Ascending aorta (tissue), 2 donors: ENCODE measurements at regions not wholly inside any gene's neighbourhood (a gene's known extent, or its start where the extent isn't known, plus 50 kb on each side); places are given as distances from the start of the nearest gene placed in this dataset.
"Not testable (repeated sequence)": the region's sequence is repeated elsewhere in the genome, so short reads cannot be mapped to it uniquely, and the experiment has no call there.

ENCODE experiments used
- DNase-seq, 2 donors: peaks; one replicate each; pipeline ENCODE4 v3.0.0-alpha.2; 2019; ENCODE audit warnings: low spot score in 2 of 2
- H3K27ac ChIP-seq, 2 donors: fragments of 200-600 bp; sonication (generic); one replicate each; pipeline ENCODE4 v1.5.1; 2016 to 2017; ENCODE audit warnings: mild to moderate bottlenecking in 1 of 2
- H3K27me3 ChIP-seq: fragments of 200-600 bp; sonication (generic); one replicate; pipeline ENCODE4 v1.5.1; 2017
- H3K36me3 ChIP-seq, 2 donors: fragments of 200-600 bp; sonication (generic); one replicate each; pipeline ENCODE4 v1.5.1; 2016
- H3K4me1 ChIP-seq, 2 donors: fragments of 200-600 bp; sonication (generic); one replicate each; pipeline ENCODE4 v1.5.1; 2016 to 2017; ENCODE audit warnings: mild to moderate bottlenecking in 1 of 2
- H3K4me3 ChIP-seq, 2 donors: fragments of 200-600 bp; sonication (generic); one replicate each; pipeline ENCODE4 v1.5.1; 2016 to 2017; ENCODE audit warnings: mild to moderate bottlenecking in 1 of 2
- H3K9me3 ChIP-seq, 2 donors: fragments of 200-600 bp; sonication (generic); one replicate each; pipeline ENCODE4 v1.5.1; 2016
- intact Hi-C: fragments of 100-400 bp; cut with DNase I; formaldehyde crosslinking; loops from one replicate; pipeline ENCODE4 v1.15.1; 2023
- TF ChIP-seq, protein P1 (sequence below), 3 experiments: fragments of 200-600 bp in 2 of 3; fragments of 450-650 bp in 1 of 3; sonication (generic) in 2 of 3; IDR thresholded peaks; one replicate each; pipeline ENCODE4 v1.5.1; 2016 to 2019; ENCODE audit warnings: antibody characterized with exemption in 3 of 3, mild to moderate bottlenecking in 1 of 3, moderate library complexity in 1 of 3

DNA sequence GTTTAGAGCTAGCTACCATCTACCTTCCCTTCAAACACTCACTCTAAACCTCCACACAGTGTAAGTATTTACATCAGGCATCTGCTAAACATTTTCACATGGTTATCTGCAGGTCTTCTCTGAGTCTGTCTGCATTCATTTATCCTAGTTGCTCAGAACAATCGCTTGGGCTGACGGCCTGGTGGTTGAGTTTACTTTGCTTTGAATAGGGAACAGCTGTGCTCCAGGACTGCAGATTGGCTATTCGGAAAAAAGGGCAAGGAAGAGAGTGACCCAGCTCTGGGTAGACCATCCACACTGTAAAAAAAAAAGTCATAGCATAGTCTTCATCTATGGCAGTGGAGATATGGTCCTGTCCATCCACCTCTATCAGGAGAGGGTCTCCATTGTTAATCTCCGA is 115.3 kb upstream of the ESR1 start:
- peak overlapping the region in 1 of 2 donors; percentile 5 for H3K27ac ChIP-seq
- no peaks in the 10 kb centered on the region for H3K27me3 ChIP-seq
- H3K9me3 ChIP-seq, result no peaks in the 10 kb centered on the region
- no peak overlapping the region for H3K4me3 ChIP-seq
- intact Hi-C loops, result loop anchor here (5.0 kb wide), 2 partner anchors 70 to 430 kb away; no protein-coding TSS in a partner anchor
- no peaks in the 10 kb centered on the region for H3K4me1 ChIP-seq
- DNase-seq, result no peak
- TF ChIP-seq, protein P1, sequence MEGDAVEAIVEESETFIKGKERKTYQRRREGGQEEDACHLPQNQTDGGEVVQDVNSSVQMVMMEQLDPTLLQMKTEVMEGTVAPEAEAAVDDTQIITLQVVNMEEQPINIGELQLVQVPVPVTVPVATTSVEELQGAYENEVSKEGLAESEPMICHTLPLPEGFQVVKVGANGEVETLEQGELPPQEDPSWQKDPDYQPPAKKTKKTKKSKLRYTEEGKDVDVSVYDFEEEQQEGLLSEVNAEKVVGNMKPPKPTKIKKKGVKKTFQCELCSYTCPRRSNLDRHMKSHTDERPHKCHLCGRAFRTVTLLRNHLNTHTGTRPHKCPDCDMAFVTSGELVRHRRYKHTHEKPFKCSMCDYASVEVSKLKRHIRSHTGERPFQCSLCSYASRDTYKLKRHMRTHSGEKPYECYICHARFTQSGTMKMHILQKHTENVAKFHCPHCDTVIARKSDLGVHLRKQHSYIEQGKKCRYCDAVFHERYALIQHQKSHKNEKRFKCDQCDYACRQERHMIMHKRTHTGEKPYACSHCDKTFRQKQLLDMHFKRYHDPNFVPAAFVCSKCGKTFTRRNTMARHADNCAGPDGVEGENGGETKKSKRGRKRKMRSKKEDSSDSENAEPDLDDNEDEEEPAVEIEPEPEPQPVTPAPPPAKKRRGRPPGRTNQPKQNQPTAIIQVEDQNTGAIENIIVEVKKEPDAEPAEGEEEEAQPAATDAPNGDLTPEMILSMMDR (IDR thresholded peaks at IDR 0.05), result no peak
- no peaks in the 10 kb centered on the region for H3K36me3 ChIP-seq

DNA sequence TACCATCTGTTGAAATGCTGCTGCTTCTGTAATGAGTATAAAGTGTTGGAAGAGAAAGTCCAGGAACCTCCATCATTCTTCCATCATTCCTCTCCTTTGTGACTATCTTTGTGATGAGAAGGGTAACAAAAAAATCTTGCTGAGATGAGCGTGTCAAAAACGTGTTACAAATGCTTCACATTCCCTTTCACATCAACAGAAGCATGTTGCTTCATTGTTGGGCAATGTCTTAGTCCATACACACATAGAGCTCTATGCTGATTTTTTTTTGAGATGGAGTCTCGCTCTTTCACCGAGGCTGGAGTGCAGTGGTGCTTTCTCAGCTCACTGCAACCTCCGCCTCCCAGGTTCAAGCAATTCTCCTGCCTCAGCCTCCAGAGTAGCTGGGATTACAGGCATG is 114.1 kb upstream of the ESR1 start:
- no peak overlapping the region for H3K4me3 ChIP-seq
- no peak for DNase-seq
- H3K9me3 ChIP-seq, result no peaks in the 10 kb centered on the region
- H3K4me1 ChIP-seq, result no peaks in the 10 kb centered on the region
- intact Hi-C loops, result loop anchor here (5.0 kb wide), 2 partner anchors 69 to 429 kb away; no protein-coding TSS in a partner anchor
- TF ChIP-seq, protein P1 (IDR thresholded peaks at IDR 0.05), result no peak
- H3K36me3 ChIP-seq, result no peaks in the 10 kb centered on the region
- no peak overlapping the region for H3K27ac ChIP-seq
- H3K27me3 ChIP-seq, result no peaks in the 10 kb centered on the region

DNA sequence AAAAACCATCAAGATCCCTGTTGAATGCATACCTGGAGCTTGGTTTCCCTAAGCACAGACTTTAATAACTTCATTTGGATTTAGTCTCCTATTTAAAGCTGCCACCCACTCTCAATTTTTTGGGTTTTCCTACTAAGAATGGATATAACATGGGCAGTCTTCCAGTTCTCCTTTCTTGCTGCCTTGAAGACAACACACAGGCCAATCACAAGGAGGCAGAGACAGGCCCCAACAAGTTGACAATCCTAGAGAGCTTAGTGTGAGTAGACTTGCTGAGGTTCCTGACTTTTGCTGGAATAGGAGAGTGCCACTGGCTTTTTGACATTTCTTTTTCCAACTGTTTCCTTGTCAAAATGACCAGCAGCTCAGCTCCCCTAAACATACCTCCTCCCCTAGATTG is 112.3 kb upstream of the ESR1 start:
- Histone ChIP-seq H3K27ac (no peak overlapping the region), H3K9me3 (no peaks in the 10 kb centered on the region), H3K4me1 (no peaks in the 10 kb centered on the region), H3K36me3 (no peaks in the 10 kb centered on the region), H3K27me3 (no peaks in the 10 kb centered on the region), H3K4me3 (no peak overlapping the region)
- intact Hi-C loops, result no loop called here
- no peak for DNase-seq
- TF ChIP-seq, protein P1 (IDR thresholded peaks at IDR 0.05), result no peak

DNA sequence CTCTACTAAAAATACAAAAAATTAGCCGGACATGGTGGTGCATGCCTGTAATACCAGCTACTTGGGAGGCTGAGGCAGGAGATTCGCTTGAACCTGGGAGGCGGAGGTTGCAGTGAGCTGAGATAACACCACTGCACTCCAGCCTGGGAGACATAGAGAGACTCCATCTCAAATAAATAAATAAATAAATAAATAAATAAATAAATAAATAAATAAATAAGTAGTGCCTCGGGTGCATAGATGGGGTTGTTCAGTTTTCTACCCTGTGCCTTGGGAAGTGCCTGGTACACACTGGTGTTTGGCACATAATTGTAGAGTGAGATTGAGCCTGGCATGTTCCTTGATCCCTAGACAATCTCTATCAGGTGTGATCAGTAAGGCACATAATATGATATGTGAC is 111.2 kb upstream of the ESR1 start:
- H3K36me3 ChIP-seq, H3K4me3 ChIP-seq, H3K9me3 ChIP-seq, H3K4me1 ChIP-seq, H3K27me3 ChIP-seq, intact Hi-C loops, DNase-seq, H3K27ac ChIP-seq: not testable (repeated sequence)

- no peak overlapping the region for H3K4me3 ChIP-seq
- H3K36me3 ChIP-seq, result no peaks in the 10 kb centered on the region
- DNase-seq, result no peak
- no peak overlapping the region for H3K27ac ChIP-seq
- intact Hi-C loops, result no loop called here
- TF ChIP-seq, protein P1 (IDR thresholded peaks at IDR 0.05), result no peak
- H3K9me3 ChIP-seq, result no peaks in the 10 kb centered on the region
- H3K4me1 ChIP-seq, result peaks cover 0 to 4% of the 10 kb centered on the region in 2 donors
- no peaks in the 10 kb centered on the region for H3K27me3 ChIP-seq
Measured at GRCh38 chr6:151698931-151699700, 108.4 kb upstream of the ESR1 start.

DNA sequence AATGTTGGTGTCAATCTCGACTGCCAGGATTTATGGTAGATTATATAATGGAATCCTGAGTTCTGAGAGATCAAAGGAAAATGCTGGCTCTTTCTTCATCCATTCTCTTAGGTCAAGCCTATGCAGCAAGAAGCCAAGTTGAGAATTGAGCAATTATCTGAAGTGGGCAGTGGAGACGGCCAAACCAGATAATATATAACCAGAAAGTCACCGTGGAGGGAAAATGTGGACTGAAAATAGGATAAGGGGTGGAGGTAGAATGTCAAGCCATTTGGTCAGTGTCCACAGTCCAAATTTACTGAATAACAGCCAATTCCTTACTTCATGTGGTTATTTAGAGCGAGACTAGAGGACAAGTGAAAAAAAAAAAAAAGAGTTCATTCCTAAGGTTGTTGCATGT is 107.8 kb upstream of the ESR1 start:
- intact Hi-C loops, result no loop called here
- Histone ChIP-seq H3K36me3 (no peaks in the 10 kb centered on the region), H3K27ac (no peak overlapping the region), H3K9me3 (no peaks in the 10 kb centered on the region), H3K4me1 (peaks cover 0 to 4% of the 10 kb centered on the region in 2 donors), H3K27me3 (no peaks in the 10 kb centered on the region), H3K4me3 (no peak overlapping the region)
- TF ChIP-seq, protein P1 (IDR thresholded peaks at IDR 0.05), result no peak
- DNase-seq, result no peak
